Stimulated activated naive CD8-positive, alpha-beta T cell treated with anti-CD3 and anti-CD28 coated beads, Interleukin-15, amount 100 ng/mL, for 72 hours (primary cell): ENCODE measurements at regions not wholly inside any gene's neighbourhood (a gene's known extent, or its start where the extent isn't known, plus 50 kb on each side); places are given as distances from the start of the nearest gene placed in this dataset.
"Not testable (repeated sequence)": the region's sequence is repeated elsewhere in the genome, so short reads cannot be mapped to it uniquely, and the experiment has no call there.

Source experiments
- ATAC-seq: fragments of 150-1000 bp; cut with Tn5 transposase; 2 replicates; pipeline ENCODE4 v1.10.0; 2021; ENCODE audit warnings: mild to moderate bottlenecking, moderate library complexity
- DNase-seq, 2 donors: peaks; one replicate each; pipeline ENCODE4 v3.0.0; 2021 to 2022
- H3K27ac Mint-ChIP-seq, 2 donors: one replicate each; pipeline ENCODE4 v1.8.0; 2022; ENCODE audit warnings: mild to moderate bottlenecking in 2 of 2, mixed read lengths in 2 of 2, moderate library complexity in 2 of 2
- H3K27me3 Mint-ChIP-seq: one replicate; pipeline ENCODE4 v1.8.0; 2022; ENCODE audit warnings: mixed read lengths
- H3K4me1 Mint-ChIP-seq: one replicate; pipeline ENCODE4 v1.8.0; 2022; ENCODE audit warnings: mild to moderate bottlenecking, mixed read lengths
- H3K4me3 Mint-ChIP-seq, 2 donors: one replicate each; pipeline ENCODE4 v1.8.0; 2022; ENCODE audit warnings: mild to moderate bottlenecking in 2 of 2, mixed read lengths in 2 of 2, moderate library complexity in 1 of 2
- H3K9me3 Mint-ChIP-seq, 2 donors: one replicate each; pipeline ENCODE4 v1.8.0; 2022; ENCODE audit warnings: mixed read lengths in 2 of 2

DNA sequence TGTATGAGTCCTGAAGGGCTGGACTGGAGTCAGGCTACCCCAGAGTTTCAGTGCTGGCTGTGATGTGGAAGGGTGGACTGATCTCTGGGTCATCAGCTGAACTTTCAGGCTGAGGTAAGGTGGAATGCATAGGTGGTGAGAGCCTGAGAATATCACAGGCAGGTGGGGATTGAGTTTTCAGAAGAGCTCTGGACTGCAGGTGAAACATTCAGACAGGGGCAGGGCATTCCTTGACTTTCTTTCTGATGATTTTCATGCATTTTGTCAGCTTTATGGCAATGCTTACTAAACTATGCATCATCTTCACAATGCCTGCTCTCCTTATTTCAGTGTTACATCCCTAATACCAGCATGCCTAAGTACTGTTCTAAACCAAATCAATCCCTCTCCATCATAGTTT lies 755.0 kb downstream of the KCNA4 start:
- H3K9me3 Mint-ChIP-seq = peaks cover 18 to 32% of the 10 kb centered on the region in 2 donors
- no peak overlapping the region for H3K27ac Mint-ChIP-seq
- ATAC-seq (no peak), DNase-seq (no peak)
- H3K4me3 Mint-ChIP-seq = no peak overlapping the region
- no peaks in the 10 kb centered on the region for H3K4me1 Mint-ChIP-seq
- H3K27me3 Mint-ChIP-seq = no peaks in the 10 kb centered on the region

DNA sequence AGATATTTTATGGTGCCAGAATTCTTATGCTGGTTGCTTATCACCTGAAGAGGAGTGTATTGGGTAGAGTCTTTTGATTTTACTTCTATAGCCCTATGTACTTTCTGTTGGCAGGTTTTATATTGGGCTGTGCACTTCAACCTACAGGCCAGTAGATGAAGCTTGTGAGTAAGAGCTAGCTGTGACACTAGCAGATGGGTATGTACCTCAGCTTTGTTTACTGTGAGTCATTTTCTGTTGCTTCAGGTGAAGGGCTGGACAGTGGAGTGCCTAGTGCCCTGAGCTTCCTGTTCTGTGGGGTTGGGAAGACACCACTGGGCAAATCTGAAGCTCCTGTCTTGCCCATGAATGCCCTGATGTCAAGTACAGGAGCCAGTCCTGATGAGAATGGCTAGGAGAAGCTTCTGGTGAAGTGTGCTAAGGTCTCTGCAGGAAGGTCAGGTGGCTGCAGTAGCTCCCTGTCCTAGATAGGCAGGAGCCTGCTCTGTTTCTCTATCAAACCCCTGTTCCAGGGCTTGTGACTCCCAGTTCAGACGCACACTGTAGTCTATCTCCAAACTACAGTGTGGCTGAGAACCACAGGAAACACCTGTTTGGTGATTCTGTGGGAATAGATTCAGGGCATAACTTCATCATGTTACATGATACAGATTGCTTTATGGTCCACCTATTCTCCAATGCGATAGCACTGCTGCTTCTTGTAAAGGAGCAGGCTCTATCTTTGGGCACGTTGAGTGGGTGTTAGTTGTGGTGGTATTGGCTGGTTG lies 755.7 kb downstream of the KCNA4 start:
- H3K9me3 Mint-ChIP-seq = peaks cover 18 to 32% of the 10 kb centered on the region in 2 donors
- DNase-seq = no peak
- no peaks in the 10 kb centered on the region for H3K27me3 Mint-ChIP-seq

DNA sequence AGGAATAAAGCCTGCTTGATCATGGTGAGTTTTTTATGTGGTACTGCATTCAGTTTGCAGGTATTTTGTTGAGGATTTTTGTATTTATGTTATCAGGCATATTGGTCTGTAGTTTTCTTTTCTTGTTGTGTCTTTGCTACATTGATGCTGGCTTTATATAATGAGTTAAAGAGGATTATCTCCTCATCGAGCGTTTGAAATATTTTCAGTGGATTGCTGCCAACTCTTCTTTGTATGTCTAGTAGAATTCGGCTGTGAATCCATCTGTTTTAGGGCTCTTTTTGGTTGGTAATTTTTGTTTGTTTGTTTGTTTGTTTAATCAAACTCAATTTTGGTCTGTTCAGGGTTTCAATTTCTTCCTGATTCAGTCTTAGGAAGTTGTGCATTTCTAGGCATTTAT lies 758.4 kb downstream of the KCNA4 start:
- Mint-ChIP-seq H3K9me3 (peaks cover 14 to 32% of the 10 kb centered on the region in 2 donors), H3K4me3 (no peak overlapping the region), H3K4me1 (no peaks in the 10 kb centered on the region), H3K27ac (no peak overlapping the region), H3K27me3 (no peaks in the 10 kb centered on the region)
- DNase-seq = no peak
- no peak for ATAC-seq

More for the DNA sequence above, 755.7 kb downstream of the KCNA4 start:
- Mint-ChIP-seq H3K27ac (no peak overlapping the region), H3K4me3 (no peak overlapping the region), H3K4me1 (no peaks in the 10 kb centered on the region)
- ATAC-seq = no peak

DNA sequence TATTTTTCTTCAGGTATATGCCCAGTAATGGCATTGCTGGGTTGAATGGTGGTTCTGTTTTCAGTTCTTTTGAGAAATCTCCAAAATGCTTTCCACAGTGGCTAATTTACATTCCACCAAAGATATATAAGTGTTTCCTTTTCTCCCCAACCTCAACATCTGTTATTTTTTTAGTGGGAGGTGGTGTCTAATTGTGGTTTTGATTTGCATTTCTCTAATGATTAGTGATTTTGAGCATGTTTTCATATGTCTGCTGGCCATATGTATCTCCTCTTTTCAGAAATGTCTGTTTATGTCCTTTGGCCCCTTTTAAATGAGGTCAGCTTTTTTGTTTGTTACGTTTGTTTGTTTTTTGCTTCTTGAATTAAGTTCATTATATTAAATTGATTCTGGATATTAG lies 760.2 kb downstream of the KCNA4 start:
- DNase-seq (no peak), ATAC-seq (no peak)
- Mint-ChIP-seq H3K27me3 (no peaks in the 10 kb centered on the region), H3K4me1 (no peaks in the 10 kb centered on the region), H3K4me3 (no peak overlapping the region), H3K27ac (no peak overlapping the region), H3K9me3 (peaks cover 14 to 28% of the 10 kb centered on the region in 2 donors)

DNA sequence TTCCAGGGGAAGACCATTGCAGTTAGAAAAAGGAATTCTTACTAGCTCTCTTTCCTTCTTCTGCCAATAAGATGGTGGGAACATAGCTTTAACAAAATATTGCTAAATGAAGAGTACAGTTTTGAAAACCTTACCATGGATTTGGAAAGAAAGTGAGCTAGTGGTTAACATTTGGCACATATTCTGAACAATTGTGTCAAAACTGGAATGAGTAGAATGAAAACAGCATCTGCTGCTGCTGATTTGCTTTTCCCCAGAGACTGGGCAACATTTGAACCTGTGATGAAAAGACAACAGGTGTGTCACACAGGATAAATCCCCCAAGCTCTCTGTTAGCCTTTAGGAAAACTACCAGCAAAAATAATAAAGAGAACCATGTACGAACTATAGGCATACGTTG lies 761.4 kb downstream of the KCNA4 start:
- H3K4me3 Mint-ChIP-seq = no peak overlapping the region
- DNase-seq (no peak), ATAC-seq (no peak)
- H3K4me1 Mint-ChIP-seq = no peaks in the 10 kb centered on the region
- peaks cover 14 to 23% of the 10 kb centered on the region in 2 donors for H3K9me3 Mint-ChIP-seq
- H3K27me3 Mint-ChIP-seq = no peaks in the 10 kb centered on the region
- no peak overlapping the region for H3K27ac Mint-ChIP-seq

DNA sequence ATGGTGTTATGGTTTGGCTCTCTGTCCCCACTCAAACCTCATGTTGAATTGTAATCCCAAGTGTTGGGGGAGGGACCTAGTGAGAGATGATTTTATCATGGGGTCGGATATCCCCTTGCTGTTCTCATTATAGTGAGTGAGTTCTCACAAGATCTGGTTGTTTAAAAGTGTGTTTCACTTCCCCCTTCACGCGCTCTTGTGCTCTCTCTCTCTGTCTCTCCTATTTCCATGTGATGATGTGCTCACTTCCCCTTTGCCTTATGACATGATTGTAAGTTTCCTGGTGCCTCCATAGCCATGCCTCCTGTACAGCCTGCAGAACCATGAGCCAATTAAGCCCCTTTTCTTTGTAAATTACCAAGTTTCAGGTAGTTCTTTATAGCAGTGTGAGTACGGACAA lies 765.1 kb downstream of the KCNA4 start:
- Mint-ChIP-seq H3K4me1 (no peaks in the 10 kb centered on the region), H3K27ac (no peak overlapping the region), H3K9me3 (no peaks in the 10 kb centered on the region), H3K27me3 (no peaks in the 10 kb centered on the region), H3K4me3 (no peak overlapping the region)
- ATAC-seq (no peak), DNase-seq (no peak)

DNA sequence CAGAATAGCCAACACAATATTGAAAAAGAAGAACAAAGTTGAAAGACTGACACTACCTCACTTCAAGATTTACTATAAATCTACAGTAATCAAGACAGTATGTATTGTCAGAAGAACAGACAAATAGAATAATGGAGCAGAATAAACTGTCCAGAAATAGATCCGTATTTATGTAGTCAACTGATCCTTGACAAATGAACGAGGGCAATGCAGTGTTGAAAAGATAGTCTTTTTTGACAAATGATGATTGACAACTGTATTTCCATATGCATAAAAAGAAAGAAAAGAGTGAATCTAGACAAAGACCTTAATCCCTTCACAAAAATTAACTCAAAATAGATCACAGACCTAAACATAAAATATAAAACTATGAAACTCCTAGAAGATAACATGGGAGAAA lies 767.1 kb downstream of the KCNA4 start:
- H3K27ac Mint-ChIP-seq = no peak overlapping the region
- no peak for ATAC-seq
- no peak for DNase-seq
- no peak overlapping the region for H3K4me3 Mint-ChIP-seq
- peaks cover 0 to 6% of the 10 kb centered on the region in 2 donors for H3K9me3 Mint-ChIP-seq
- no peaks in the 10 kb centered on the region for H3K27me3 Mint-ChIP-seq
- no peaks in the 10 kb centered on the region for H3K4me1 Mint-ChIP-seq

DNA sequence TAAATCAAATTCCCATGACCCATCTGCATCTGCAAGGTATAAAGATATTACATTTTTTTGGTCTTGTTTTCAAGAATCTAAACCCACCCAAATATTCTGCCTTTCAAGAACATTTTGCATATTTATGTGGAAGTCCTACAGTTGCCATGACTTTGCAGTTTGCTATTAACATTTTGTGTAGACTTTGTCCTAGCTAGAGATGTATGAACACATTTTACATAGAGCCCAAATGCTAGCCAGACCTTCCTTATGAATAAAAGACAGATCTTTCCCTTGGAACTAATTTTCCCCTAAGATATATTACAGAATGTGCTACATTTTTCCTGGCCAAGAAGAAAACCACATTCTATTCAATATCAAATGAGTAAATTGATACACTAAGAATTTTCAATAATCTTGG lies 772.5 kb downstream of the KCNA4 start:
- DNase-seq (no peak), ATAC-seq (no peak)
- Mint-ChIP-seq H3K4me3 (no peak overlapping the region), H3K27me3 (no peaks in the 10 kb centered on the region), H3K27ac (no peak overlapping the region), H3K9me3 (peaks cover 7 to 25% of the 10 kb centered on the region in 2 donors), H3K4me1 (no peaks in the 10 kb centered on the region)

DNA sequence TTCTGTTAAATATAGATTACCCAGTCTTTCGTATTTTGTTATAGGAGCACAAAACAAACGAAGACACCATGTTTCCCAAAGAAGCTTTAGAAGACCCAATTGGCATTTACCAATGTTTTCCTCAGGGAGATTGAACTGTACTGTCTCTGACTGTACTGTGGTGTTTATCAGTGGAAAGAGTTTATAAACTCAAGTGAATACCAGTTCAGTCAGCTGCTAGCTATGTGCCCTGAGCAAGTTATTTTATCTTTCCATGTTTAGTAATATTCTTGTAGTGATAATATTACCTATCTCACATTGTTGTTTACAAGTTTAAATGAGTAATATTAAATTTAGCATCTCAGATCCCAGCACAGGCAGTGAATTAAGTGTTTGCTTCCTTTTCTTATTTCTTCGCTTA lies 773.2 kb downstream of the KCNA4 start:
- H3K4me1 Mint-ChIP-seq = no peaks in the 10 kb centered on the region
- ATAC-seq (no peak), DNase-seq (no peak)
- no peak overlapping the region for H3K4me3 Mint-ChIP-seq
- H3K9me3 Mint-ChIP-seq = peaks cover 7 to 25% of the 10 kb centered on the region in 2 donors
- H3K27me3 Mint-ChIP-seq = no peaks in the 10 kb centered on the region
- H3K27ac Mint-ChIP-seq = no peak overlapping the region

DNA sequence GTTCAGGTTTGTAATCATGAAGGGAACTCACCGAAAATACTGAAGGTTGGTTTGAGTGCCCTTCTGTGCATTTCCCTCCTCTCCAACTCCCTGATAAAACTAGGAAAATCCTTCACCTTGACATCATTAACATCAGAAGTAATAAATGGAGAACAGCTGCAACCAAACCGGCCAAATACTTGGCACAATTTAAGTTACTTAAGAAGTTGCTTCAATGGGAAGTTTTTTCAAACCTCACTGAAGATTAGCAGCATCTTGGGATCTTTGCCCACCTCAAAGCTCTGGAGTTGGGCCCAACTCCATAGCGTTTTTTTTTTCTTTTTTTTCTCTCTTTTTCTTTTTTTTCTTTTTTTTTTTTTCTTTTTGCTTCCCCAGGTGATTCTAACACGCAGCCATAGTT lies 784.8 kb downstream of the KCNA4 start:
- H3K9me3 Mint-ChIP-seq = peaks cover 22 to 26% of the 10 kb centered on the region in 2 donors
- ATAC-seq (no peak), DNase-seq (no peak)
- no peaks in the 10 kb centered on the region for H3K4me1 Mint-ChIP-seq
- H3K4me3 Mint-ChIP-seq = no peak overlapping the region
- H3K27me3 Mint-ChIP-seq = no peaks in the 10 kb centered on the region
- H3K27ac Mint-ChIP-seq = no peak overlapping the region

DNA sequence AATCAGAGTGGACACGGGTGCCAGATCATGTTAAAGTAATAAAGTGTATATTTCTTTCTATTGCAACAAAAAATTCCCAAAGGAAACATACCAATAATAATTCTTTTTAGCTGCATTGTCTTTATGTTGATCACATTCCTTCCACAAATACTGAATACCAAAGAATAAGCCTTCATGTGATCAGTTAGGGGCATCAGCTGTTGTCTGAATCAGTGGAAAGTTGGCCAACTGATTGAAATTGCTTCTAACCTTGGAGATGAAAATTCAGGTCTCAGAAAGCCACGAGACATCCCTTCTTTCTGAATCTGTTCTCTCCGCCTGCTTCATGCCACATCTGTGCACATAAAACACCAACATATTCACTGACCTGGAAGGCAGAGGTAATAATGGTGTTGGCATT lies 785.2 kb downstream of the KCNA4 start:
- DNase-seq (no peak), ATAC-seq (no peak)
- Mint-ChIP-seq H3K9me3 (peaks cover 22 to 26% of the 10 kb centered on the region in 2 donors), H3K4me3 (no peak overlapping the region), H3K4me1 (no peaks in the 10 kb centered on the region), H3K27me3 (no peaks in the 10 kb centered on the region), H3K27ac (no peak overlapping the region)

DNA sequence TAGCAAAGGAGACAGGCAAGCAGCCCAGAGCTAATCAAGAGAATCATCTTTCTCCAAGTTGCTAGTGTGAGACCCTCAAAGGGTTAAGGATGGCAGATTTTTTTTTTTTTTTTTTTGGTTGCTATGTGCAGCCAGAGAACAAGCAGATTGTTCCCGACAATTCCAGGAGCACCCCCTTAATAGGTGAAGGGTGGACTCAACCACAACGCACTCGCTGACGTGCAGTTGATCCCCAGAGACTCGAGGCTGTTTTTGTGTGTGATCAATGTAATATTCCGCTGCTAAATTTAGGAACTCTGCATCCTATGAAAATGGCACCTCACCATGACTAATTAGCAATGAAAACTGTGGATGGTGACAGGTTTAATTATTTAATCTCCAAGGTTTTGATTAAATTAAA lies 789.0 kb downstream of the KCNA4 start:
- Mint-ChIP-seq H3K27me3 (no peaks in the 10 kb centered on the region), H3K4me1 (no peaks in the 10 kb centered on the region), H3K27ac (no peak overlapping the region), H3K4me3 (no peak overlapping the region), H3K9me3 (peaks cover 20 to 27% of the 10 kb centered on the region in 2 donors)
- DNase-seq = no peak
- ATAC-seq = no peak

DNA sequence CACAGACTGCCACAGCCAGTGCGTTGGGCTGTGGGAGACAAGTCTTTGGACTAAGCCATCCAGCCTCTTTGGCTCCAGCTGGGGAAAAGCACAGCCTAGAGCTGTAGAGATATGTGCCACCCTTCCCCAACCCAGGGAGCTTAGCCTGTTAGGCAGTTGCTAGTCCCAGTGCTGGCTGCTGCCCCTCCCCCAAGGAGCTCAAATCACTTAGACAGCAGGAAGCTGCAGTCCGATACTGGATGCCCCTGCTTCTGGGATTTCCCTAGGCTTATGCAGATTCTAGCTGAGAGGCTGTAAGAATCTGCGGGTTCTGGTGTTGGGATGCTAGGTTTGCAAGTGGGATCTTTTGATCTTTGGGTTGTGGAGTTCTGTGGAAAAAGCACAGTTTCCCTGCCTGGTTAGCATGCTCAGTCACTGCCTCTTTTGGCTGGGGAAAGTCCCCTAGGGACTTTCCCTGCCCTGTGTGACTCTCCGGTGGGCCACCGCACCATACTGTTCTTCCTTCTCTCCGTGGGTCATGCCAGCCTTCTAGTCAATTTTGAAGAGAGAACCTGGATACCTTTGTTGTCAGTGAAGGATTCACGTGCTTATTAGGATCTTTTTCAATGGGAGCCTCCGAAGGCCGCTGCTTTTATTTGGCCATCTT lies 792.0 kb downstream of the KCNA4 start:
- H3K27ac Mint-ChIP-seq = no peak overlapping the region
- DNase-seq = no peak
- H3K4me1 Mint-ChIP-seq = no peaks in the 10 kb centered on the region
- no peak overlapping the region for H3K4me3 Mint-ChIP-seq
- no peaks in the 10 kb centered on the region for H3K27me3 Mint-ChIP-seq
- H3K9me3 Mint-ChIP-seq = peaks cover 21 to 27% of the 10 kb centered on the region in 2 donors
- no peak for ATAC-seq

DNA sequence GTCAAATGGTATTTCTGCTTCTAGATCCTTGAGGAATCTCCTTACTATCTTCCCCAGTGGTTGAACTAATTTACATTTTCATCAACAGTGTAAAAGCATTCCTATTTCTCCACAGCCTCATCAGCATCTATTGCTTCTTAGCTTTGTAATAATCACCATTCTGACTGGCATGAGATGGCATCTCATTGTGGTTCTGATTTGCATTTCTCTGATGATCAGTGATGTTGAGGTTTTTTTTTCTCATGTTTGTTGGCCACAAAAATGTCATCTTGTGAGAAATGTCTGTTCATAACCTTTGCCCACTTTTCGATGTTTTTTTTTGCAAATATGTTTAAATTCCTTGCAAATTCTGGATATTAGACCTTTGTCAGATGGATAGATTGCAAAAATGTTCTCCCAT lies 797.3 kb downstream of the KCNA4 start:
- ATAC-seq, DNase-seq: not testable (repeated sequence)
- H3K9me3 Mint-ChIP-seq = peaks cover 29 to 36% of the 10 kb centered on the region in 2 donors

DNA sequence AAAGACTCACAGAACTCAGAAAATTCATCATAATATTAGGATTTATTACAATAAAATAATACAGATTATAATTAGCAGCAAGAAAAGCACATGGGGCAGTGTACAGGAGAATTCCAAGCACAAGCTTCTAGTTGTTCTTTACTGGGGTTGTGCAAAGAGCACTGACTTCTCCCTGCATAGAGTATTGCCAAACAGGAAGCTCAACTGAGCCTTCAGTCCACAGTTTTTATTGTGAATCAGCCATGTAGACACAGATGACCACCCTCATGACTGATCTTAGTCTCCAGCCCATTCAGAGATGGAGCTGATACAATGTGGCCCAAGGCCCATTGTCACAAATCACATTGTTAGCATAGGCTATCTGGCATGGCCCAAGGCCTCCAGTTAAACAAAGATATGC lies 798.9 kb downstream of the KCNA4 start:
- H3K4me3 Mint-ChIP-seq = no peak overlapping the region
- no peak overlapping the region for H3K27ac Mint-ChIP-seq
- no peaks in the 10 kb centered on the region for H3K4me1 Mint-ChIP-seq

More for the DNA sequence above, 797.3 kb downstream of the KCNA4 start:
- H3K4me1 Mint-ChIP-seq, H3K27me3 Mint-ChIP-seq, H3K4me3 Mint-ChIP-seq, H3K27ac Mint-ChIP-seq: not testable (repeated sequence)

DNA sequence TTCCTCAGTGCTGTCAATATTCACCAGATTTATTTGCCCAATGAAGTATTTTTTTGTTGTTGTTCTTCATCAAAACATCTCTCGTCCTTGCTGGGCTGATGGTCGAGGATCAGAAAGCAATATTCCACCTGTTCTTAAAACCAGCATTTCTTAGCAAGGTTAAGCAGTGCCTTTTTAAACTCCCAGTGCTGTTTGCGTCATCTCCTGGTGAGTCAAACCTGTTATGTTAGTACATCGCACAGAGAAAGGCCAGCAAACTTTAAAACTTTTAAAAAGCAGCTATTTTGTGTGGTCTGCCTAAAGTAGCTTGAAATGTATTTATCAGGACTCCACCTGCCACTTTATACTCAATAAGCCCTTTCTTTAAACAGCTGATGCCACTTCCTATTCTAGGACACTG lies 802.0 kb downstream of the KCNA4 start:
- Mint-ChIP-seq H3K4me3 (no peak overlapping the region), H3K9me3 (peaks cover 17 to 18% of the 10 kb centered on the region in 2 donors), H3K4me1 (no peaks in the 10 kb centered on the region), H3K27ac (no peak overlapping the region), H3K27me3 (no peaks in the 10 kb centered on the region)
- ATAC-seq (no peak), DNase-seq (no peak)

More for the DNA sequence above, 798.9 kb downstream of the KCNA4 start:
- DNase-seq (no peak), ATAC-seq (no peak)
- Mint-ChIP-seq H3K9me3 (peaks cover 20 to 24% of the 10 kb centered on the region in 2 donors), H3K27me3 (no peaks in the 10 kb centered on the region)
